ENCODE measurements at regions not wholly inside any gene's neighbourhood (a gene's known extent, or its start where the extent isn't known, plus 50 kb on each side); places are given as distances from the start of the nearest gene placed in this dataset.
A peak's percentile ranks its signal among the peaks of the same experiment; 100 is the strongest.

DNA sequence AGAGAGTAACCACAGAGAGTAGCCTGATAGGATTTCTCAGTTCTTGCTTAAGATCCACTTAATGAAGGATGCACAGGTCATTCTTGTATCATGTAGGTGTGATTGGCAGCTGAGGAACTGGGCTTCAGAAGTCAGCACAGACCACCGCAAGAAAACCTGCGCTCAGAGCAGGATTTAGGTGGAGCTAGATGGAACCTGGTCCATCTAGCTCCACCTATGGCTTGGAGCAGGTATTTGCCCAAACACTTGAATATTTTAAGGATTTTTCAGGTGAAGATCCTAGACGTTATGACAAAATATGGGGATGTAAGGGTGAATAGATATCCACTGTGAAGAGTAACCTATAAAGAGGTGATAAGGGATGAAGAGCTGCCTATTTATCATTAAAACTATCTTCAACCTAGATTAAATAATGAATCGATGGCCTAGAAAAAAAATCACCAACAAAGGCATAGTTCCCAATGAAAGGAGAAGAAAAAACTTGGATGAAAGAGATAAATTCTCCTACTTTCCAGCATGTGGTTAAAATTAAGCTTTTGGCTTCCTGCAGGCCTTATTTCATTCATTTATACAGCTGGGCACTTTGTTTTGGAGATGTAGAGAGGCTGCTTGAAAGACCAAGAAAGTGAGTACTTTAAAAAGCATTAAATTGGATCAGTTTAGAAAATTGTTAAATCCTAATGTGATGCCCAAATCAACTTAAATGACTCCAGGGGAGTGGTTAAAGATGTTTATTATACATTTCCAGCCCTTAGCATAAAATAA, 778.4 kb upstream of the GJE1 start:
- Histone ChIP-seq H3K4me3 (no peak overlapping the region), H3K36me3 (no peaks in the 10 kb centered on the region), H3K9me3 (no peaks in the 10 kb centered on the region), H3K27me3 (no peaks in the 10 kb centered on the region)
- DNase-seq = no peak

DNA sequence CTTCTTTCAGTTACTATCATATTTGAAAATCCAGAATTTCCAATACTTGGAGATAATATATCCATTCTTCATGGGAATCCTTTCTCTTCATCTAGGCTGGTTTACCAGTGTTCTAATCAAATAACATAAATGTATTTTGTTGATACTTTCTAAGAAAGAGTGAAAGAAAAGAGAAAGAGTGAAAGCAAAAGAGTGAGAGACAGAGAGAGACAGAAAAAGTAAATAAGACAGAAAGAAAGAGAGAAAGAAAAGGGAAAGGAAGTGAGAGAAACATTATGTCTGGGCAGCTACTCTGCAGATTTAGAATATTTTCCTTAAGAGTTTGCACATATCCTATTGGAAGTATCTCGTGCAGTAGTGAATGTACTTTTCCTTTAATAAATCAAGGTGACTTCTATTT, 781.0 kb upstream of the GJE1 start:
- Histone ChIP-seq H3K27me3 (no peaks in the 10 kb centered on the region), H3K4me3 (no peak overlapping the region), H3K36me3 (no peaks in the 10 kb centered on the region)

DNA sequence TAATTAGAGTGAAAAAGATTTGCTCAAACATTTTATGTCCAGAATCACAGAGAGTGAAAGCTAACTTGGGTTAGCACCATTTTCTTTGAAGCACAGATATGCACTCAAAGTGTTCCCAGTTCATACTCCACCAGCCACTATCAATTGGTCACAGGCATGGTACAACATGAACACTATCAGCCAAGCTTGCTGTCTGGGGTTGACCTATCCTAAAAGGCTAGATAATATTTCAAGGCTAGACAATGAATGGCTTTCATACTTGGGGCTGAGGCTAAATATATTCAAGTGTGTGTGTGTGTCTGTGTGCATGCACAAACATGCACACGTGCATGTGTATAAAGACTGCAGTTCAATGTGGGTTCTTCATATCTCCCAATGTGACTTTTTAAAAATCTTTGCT, 783.0 kb upstream of the GJE1 start:
- Histone ChIP-seq H3K27me3 (no peaks in the 10 kb centered on the region), H3K9me3 (no peaks in the 10 kb centered on the region), H3K4me3 (no peak overlapping the region), H3K36me3 (no peaks in the 10 kb centered on the region)
- no peak for DNase-seq

More for the DNA sequence above, 781.0 kb upstream of the GJE1 start:
- H3K9me3 ChIP-seq = no peaks in the 10 kb centered on the region
- DNase-seq = no peak

DNA sequence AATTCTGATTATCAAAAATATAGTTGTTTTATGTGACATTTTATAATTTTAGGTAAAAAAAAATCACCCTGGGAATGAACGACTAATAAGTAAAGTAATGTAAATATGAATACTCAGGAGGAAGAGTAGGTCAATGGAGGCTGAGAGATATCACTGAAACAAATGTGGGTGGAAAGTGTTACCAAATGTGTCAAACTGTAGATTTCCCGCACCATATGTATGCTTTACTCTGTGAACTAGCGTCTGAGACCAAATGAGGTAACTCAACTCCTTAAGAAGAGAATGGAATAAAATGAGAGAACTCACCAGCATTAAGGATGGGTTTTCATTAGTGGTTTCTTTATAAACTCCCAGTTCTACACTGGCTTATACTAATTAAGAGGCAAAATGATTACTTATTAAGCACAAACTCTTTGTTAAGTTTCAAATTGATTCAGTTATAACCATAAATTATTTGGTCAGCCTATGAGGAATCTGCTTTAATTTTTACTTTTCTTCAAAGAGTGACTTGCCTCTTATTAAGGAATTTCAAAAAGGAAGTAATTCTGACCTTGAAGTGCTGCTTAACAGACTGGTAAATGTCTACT, 784.7 kb upstream of the GJE1 start:
- no peak overlapping the region for H3K4me3 ChIP-seq
- no peak for DNase-seq
- H3K36me3 ChIP-seq = no peaks in the 10 kb centered on the region
- no peaks in the 10 kb centered on the region for H3K27me3 ChIP-seq
- H3K9me3 ChIP-seq = no peaks in the 10 kb centered on the region

DNA sequence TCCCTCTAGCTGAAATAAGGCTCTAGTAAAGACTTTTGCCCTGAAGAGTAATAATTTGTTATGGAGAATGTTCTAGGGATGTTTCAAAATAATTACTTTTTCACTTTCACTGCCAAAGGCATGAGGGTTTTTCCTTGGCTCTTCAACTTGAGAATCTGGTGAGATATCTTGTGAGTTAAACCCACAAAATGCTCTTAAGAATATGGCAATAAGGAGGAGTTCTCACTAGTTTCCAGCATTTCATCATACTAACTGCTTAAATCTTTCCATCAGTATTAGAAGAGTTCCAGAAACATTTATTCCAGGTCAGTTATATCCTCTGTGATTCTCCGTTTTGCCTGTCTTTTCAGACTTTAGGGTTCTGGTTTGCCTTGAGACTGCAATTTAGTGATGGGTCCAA, 785.6 kb upstream of the GJE1 start:
- no peaks in the 10 kb centered on the region for H3K36me3 ChIP-seq
- no peaks in the 10 kb centered on the region for H3K27me3 ChIP-seq
- no peak for DNase-seq
- H3K9me3 ChIP-seq = no peaks in the 10 kb centered on the region
- H3K4me3 ChIP-seq = no peak overlapping the region

DNA sequence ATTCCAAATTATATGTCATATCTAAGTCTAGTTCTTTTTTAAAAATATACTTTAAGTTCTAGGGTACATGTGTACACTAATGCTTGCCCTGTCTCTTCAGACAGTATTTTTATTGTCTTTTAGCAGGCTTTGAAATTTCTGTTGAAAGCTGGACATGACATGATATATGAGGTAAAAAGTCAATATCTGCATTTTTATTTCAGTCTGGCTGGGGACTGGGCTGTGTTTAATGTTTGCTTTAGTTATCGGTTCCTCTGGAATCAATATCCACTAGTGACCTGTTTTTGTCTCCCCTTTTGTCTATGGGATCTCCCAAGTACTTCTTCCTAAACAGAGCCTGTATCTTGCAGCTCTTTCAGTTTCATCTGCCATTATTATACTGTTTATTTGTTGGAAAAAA, 786.2 kb upstream of the GJE1 start:
- no peak overlapping the region for H3K4me3 ChIP-seq
- no peak for DNase-seq
- H3K9me3 ChIP-seq = no peaks in the 10 kb centered on the region
- H3K27me3 ChIP-seq = no peaks in the 10 kb centered on the region
- H3K36me3 ChIP-seq = no peaks in the 10 kb centered on the region

DNA sequence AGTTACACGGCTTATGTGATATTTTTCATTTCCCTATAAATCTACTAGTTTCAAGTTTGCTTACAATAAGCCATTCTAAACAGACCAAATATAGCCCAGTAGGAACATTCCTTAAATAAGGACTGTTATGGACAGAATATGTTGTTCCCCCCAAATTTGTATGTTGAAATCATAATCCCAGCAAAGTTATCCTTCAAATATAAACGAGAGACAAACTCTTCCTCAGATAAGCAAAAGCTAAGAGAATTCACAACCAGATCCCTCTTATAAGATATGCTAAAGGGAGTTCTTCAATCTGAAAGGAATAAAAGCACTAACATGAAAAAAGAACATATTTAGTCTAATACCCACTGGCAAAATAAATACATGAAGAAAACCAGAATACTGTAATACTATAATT, 795.5 kb upstream of the GJE1 start:
- H3K4me3 ChIP-seq = no peak overlapping the region
- H3K27me3 ChIP-seq = no peaks in the 10 kb centered on the region
- no peaks in the 10 kb centered on the region for H3K36me3 ChIP-seq
- peaks cover 6% of the 10 kb centered on the region for H3K9me3 ChIP-seq
- DNase-seq = no peak

DNA sequence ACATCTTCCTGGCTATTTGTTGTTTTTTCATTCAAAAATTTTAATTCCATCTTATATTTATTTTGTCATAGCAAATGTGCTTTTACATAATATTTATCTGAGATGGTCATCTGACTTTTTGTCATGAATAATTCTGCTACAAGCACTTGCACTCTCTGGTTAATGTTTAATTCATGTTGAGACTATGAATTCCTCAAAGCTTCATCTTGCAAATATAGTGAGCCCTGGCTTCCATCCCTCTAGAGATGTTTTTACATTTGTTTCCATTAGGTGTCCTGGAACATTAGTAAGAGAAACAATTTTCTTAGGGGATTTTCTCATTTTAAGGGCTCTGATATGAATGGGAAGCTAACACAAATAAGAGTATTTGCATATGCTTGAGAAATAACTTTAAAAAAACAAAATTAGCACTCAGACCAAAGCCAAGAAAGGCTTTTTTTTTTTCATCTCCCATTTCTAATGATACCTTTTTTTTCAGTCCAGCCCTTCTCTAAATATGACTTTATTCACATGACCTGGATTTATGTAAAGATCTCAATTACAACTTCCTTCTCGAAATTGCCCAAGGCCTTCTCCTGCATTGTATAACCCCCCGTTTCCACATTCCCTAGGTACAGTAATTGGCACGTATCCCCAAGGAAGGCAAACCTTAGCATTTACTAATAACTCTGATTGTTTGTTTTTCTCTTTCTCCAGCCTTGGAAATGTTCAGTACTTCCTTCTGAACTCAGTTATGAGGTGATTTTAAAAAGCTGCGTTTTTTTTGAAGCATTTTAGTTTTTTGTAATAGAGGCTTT, 797.0 kb upstream of the GJE1 start:
- no peak for DNase-seq
- Histone ChIP-seq H3K27me3 (no peaks in the 10 kb centered on the region), H3K36me3 (no peaks in the 10 kb centered on the region), H3K4me3 (no peak overlapping the region), H3K9me3 (peaks cover 6% of the 10 kb centered on the region)

DNA sequence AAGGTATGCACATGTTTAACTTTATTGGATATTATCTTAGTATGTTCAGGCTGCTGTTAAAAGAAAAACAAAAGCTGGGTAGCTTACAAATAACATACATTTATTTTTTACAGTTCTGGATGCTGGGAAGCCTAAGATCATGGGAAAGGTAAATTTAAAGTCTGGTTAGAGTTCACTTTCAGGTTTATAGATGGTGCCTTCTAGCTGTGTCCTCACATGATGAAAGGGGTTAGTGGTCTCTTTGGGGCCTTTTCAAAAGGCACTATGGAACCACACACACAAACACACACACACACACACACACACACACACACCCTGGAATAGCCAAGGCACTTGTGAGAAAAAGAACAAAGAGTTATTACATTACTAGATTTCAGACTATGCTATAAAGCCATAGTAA, 805.8 kb upstream of the GJE1 start:
- H3K4me3 ChIP-seq = peak overlapping the region; percentile 36
- H3K27me3 ChIP-seq = no peaks in the 10 kb centered on the region
- no peaks in the 10 kb centered on the region; the same call in none of the 2 replicates for H3K36me3 ChIP-seq

DNA sequence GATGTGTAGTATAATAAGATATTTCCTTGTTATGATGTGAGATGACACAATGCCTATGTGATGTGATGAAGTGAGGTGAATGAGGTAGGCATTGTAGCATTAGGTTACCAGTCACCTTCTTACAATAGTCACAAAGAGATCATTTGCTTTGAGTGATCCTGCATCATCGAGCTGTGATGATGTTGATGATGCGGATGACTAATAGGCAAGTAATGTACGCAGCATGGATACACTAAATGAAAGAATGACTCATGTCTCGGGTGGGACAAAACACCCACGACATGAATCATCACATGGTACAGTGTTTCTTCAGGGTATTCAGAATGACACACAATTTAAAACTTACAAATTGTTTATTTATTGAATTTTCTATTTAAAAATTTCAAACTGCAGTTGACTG, 806.3 kb upstream of the GJE1 start:
- H3K36me3 ChIP-seq = no peaks in the 10 kb centered on the region; the same call in none of the 2 replicates
- peaks cover 6% of the 10 kb centered on the region for H3K9me3 ChIP-seq
- peak; percentile 83 for DNase-seq
- H3K27me3 ChIP-seq = no peaks in the 10 kb centered on the region
- H3K4me3 ChIP-seq = peak overlapping the region; percentile 36

More for the DNA sequence above, 805.8 kb upstream of the GJE1 start:
- DNase-seq = no peak
- H3K9me3 ChIP-seq = peaks cover 6% of the 10 kb centered on the region

DNA sequence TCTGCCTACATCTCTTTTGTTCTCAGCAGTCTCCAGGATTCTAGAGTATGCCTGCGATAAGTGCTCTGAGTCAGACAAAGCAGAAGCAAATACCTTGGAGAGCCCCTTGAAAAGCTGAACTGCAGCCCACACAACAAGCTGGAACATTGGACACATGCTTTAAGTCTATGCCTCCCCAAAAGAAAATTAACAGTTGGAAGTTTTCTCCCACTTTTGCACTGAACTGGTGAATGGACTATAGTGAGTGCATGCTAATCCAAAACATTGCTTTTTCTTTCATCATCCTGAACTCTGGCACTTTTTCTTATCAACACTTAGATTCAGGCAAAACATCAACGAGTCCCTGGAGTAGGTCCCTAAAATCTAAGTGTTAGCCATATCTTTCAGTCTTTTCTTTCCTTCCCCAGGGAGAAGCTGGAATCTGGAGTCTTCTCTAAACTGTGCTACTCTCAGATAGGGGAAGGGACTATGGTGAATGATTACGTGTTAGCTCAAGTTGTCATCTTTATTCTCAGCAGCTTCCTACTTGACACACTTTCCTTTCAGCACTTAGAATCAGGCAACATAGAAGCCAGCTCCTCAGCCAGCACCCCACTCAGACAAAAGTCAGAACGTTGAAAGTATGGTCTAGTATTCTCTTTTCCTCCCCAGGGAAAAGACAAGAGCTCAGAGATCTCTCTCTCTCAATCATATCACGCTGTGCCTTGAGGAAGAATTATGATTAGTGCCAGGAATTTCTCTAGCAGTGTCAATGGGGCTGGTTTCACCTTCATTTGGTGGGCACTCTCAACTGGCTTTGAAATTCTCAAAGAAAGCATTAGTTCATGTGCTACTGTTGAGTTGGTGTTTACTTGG, 811.0 kb upstream of the GJE1 start:
- Histone ChIP-seq H3K9me3 (peaks cover 7% of the 10 kb centered on the region), H3K27me3 (no peaks in the 10 kb centered on the region), H3K36me3 (0 out of 2 replicates have a peak, but pooled peaks cover 5% of the 10 kb centered on the region), H3K4me3 (no peak overlapping the region)
- no peak for DNase-seq

DNA sequence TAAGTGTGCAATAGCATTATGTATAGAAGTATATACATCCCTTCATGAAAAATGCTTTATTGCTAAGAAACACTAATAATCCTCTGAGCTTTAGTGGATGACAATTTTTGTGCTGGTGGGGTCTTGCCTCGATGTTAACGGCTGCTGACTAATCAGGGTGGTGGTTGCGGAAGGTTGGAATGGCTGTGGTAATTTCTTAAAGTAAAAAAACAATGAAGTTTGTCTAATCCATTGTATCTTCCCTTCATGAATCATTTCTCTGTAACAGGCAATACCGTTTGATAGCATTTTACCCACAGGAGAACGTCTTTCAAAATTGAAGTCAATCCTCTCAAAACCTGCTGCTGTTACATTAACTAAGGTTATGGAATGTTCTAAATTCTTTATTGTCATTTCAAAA, 816.5 kb upstream of the GJE1 start:
- peaks cover 7% of the 10 kb centered on the region for H3K9me3 ChIP-seq
- peaks cover 5% of the 10 kb centered on the region for H3K36me3 ChIP-seq
- H3K4me3 ChIP-seq = no peak overlapping the region
- no peaks in the 10 kb centered on the region for H3K27me3 ChIP-seq
- no peak for DNase-seq

DNA sequence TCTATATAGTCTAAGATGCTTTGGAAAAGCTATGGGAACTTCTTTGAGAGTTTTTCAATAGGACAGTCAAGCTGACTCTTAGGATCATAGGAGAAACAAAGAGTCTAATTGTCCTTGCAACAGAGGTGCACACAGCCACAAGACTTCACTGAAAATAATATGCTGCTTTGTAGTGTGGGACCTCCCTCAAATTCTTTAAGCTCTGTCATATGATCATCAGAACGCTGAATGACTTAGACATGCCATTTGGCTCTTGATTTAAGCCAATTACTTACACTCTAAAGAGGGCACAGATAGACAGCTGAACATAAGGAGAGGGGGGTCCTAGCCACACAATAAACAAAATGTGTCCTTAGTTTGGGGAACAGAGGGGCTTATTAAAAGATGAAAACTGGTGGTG, 818.7 kb upstream of the GJE1 start:
- peaks cover 5% of the 10 kb centered on the region for H3K36me3 ChIP-seq
- peaks cover 7% of the 10 kb centered on the region for H3K9me3 ChIP-seq
- no peaks in the 10 kb centered on the region for H3K27me3 ChIP-seq
- H3K4me3 ChIP-seq = no peak overlapping the region
- DNase-seq = no peak

DNA sequence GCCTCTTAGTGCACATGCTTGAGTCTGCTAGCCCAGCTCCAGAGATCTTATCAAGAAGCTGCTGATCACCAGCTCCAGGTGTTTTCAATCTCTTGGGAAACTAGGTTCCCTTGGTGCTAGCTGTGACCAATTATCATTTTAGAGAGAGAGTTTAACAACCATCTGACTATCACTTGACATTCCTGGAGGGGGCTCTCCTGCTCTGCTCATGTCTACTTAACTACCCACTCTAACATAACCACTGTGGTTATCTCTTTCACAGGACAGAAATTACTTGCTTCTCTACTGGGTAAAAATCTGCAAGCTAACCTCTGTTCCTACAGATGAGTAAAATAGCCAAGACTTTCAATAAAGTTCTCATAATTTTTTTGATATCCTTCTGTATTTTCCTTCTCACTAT, 823.4 kb upstream of the GJE1 start:
- H3K27me3 ChIP-seq = no peaks in the 10 kb centered on the region
- DNase-seq = no peak
- H3K4me3 ChIP-seq = no peak overlapping the region
- H3K9me3 ChIP-seq = peaks cover 5% of the 10 kb centered on the region
- no peaks in the 10 kb centered on the region for H3K36me3 ChIP-seq

DNA sequence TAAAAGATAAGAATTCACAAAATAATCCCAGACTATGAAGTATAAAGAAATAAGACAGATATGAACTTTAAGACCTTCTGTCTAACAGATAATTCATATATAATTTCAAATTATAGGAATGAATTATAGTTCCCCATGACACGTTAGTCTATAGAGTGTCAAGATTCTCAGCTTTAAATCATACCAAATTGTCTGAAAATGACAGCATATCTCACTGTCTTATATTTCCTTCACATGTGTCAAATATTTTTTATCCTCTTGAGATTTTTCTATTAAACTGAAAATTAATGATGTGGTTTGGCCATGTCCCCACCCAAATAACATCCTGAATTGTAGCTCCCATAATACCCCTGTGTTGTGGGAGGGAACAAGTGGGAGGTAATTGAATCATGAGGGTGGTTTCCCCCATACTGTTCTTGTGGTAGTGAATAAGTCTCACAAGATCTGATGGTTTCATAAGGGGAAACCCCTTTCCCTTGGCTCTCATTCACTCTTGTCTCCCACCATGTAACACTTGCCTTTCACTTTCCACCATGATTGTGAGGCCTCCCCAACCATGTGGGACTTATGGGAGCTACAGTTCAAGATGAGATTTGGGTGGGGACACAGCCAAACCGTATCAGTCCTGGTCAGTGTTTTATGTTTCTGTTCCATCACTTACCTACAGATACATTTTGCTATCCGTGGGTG, 825.3 kb upstream of the GJE1 start:
- no peak for DNase-seq
- no peaks in the 10 kb centered on the region for H3K36me3 ChIP-seq
- no peak overlapping the region for H3K4me3 ChIP-seq
- no peaks in the 10 kb centered on the region for H3K27me3 ChIP-seq
- H3K9me3 ChIP-seq = peaks cover 5% of the 10 kb centered on the region

DNA sequence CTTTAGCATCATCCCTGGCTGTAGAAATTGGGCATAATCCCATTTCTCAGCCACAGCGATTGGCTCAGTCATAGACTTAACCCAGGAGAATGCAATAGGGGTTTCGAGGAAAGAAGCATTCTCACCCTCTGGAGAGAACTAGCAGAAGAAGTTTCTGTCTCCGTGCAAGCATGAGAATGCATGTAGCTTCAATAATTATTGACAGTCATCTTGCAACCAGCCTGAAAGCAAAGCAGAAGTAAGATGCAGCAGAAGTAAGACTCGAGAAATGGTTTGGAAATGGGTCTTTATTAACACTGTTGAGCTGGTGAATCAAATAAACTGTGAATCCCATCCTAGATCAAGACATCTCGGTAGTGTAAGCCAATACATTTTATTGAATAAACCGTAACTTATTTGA, 828.8 kb upstream of the GJE1 start:
- peaks cover 3% of the 10 kb centered on the region for H3K9me3 ChIP-seq
- no peaks in the 10 kb centered on the region for H3K36me3 ChIP-seq
- H3K4me3 ChIP-seq = no peak overlapping the region
- no peak for DNase-seq
- H3K27me3 ChIP-seq = no peaks in the 10 kb centered on the region
